ENCODE measurements at regions not wholly inside any gene's neighbourhood (a gene's known extent, or its start where the extent isn't known, plus 50 kb on each side); places are given as distances from the start of the nearest gene placed in this dataset.
"Not testable (repeated sequence)": the region's sequence is repeated elsewhere in the genome, so short reads cannot be mapped to it uniquely, and the experiment has no call there.

- TF ChIP-seq CTCF (IDR thresholded peaks at IDR 0.05; ENCODE audit: insufficient read depth, low read depth, low read length, missing control alignments), result no peak
- no peak for DNase-seq (ENCODE audit: low read depth)
- H3K4me3 ChIP-seq (ENCODE audit: low read depth, low read length), result no peak overlapping the region
Observed at GRCh38 chr4:23022032-23022431, 329.3 kb downstream of the GBA3 start.

GRCh38 chr4:23021040-23021439 is 328.3 kb downstream of the GBA3 start:
- no peak overlapping the region for H3K4me3 ChIP-seq (ENCODE audit: low read depth, low read length)
- no peak for TF ChIP-seq CTCF (IDR thresholded peaks at IDR 0.05; ENCODE audit: insufficient read depth, low read depth, low read length, missing control alignments)
- no peak for DNase-seq (ENCODE audit: low read depth)

GRCh38 chr4:23020399-23020798 is 327.7 kb downstream of the GBA3 start:
- DNase-seq (ENCODE audit: low read depth); H3K4me3 ChIP-seq (ENCODE audit: low read depth, low read length): not testable (repeated sequence)

GRCh38 chr4:23016981-23017380 is 324.2 kb downstream of the GBA3 start:
- H3K4me3 ChIP-seq (ENCODE audit: low read depth, low read length), result no peak overlapping the region
- DNase-seq (ENCODE audit: low read depth), result no peak
- TF ChIP-seq CTCF (IDR thresholded peaks at IDR 0.05; ENCODE audit: insufficient read depth, low read depth, low read length, missing control alignments), result no peak

GRCh38 chr4:23015821-23016220 is 323.1 kb downstream of the GBA3 start:
- no peak overlapping the region for H3K4me3 ChIP-seq (ENCODE audit: low read depth, low read length)
- no peak for TF ChIP-seq CTCF (IDR thresholded peaks at IDR 0.05; ENCODE audit: insufficient read depth, low read depth, low read length, missing control alignments)
- no peak for DNase-seq (ENCODE audit: low read depth)

GRCh38 chr4:23009093-23009492 is 316.4 kb downstream of the GBA3 start:
- no peak for DNase-seq (ENCODE audit: low read depth)
- TF ChIP-seq CTCF (IDR thresholded peaks at IDR 0.05; ENCODE audit: insufficient read depth, low read depth, low read length, missing control alignments), result no peak
- H3K4me3 ChIP-seq (ENCODE audit: low read depth, low read length), result no peak overlapping the region

GRCh38 chr4:23006756-23007155 is 314.0 kb downstream of the GBA3 start:
- no peak for TF ChIP-seq CTCF (IDR thresholded peaks at IDR 0.05; ENCODE audit: insufficient read depth, low read depth, low read length, missing control alignments)
- no peak for DNase-seq (ENCODE audit: low read depth)
- no peak overlapping the region for H3K4me3 ChIP-seq (ENCODE audit: low read depth, low read length)

GRCh38 chr4:23005691-23006090 is 313.0 kb downstream of the GBA3 start:
- DNase-seq (ENCODE audit: low read depth), result no peak
- TF ChIP-seq CTCF (IDR thresholded peaks at IDR 0.05; ENCODE audit: insufficient read depth, low read depth, low read length, missing control alignments), result no peak
- no peak overlapping the region for H3K4me3 ChIP-seq (ENCODE audit: low read depth, low read length)

Data from GM12865 (cell line).